NK-92 treated with Interleukin-12 subunit alpha and Interleukin-12 subunit beta, amount 100 ng/mL, for 24 hours (cell line): ENCODE measurements at regions not wholly inside any gene's neighbourhood (a gene's known extent, or its start where the extent isn't known, plus 50 kb on each side); places are given as distances from the start of the nearest gene placed in this dataset.

ENCODE experiments used
- DNase-seq: peaks from one replicate; lab custom pipeline; 2025; lab: John Stamatoyannopoulos, UW

GRCh38 chr13:106796280-106797047 lies 228.5 kb upstream of the ARGLU1 start:
- no peak for DNase-seq

DNA sequence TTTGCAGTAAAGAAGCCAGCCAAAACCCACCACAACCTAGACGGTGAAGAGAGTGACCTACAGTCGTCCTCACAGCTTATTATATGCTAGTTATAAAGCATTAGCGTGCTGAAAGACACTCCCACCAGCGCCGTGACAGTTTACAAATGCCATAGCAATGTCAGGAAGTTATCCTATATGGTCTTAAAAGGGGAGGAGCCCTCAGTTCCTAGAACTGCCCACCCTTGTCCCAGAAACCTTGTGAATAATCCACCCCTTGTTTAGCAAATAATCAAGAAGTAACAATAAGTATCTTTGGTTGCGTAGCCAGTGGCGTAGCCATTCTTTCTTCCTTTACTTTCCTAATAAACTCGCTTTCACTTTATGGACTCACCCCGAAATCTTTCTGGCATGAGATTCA lies 227.9 kb upstream of the ARGLU1 start:
- no peak for DNase-seq

- no peak for DNase-seq
These were observed 226.2 kb upstream of the ARGLU1 start for GRCh38 chr13:106794117-106794516.

DNA sequence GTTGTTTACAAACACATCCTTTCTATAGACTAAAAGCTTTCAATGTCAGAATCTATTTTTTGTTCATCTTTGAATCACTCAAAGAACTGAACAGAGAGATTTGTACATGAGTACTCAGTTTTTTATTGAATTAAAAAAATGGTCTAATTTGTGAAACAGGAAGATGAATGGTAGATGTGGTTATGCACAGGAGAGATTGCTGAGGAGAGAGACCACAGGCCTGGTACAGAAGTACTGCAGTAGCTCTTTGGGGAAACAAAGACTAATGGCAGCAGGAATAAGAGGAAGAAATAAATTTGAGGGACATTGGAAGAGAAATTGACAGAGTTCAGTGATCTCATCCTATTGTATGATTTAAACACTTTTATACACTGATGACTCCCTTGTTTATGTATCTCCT lies 222.0 kb upstream of the ARGLU1 start:
- DNase-seq, result no peak

DNA sequence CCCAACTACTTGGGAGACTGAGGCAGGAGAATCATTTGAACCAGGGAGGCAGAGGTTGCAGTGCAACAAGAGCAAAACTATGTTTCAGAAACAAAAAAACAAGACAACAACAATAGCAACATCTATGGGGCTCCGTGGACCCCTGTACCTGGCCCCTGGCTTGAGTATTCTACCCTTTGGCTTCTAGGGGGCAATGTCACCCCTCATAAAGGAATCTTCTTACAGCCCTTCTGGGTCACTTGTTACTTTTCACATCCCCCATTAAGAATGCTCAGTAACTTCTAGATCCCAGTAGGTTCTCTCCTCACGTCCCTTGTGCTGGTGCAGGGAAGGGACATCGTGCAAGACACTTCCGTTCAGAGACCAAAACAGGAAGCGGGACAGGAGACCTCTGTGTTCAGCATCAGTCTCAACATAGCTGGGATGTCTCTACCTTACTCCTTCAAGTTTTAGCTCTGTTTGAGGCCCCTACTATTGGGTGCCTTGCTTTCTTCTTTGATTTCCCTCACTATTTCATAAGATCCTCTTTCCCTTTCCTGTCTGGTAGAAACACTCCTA lies 218.1 kb upstream of the ARGLU1 start:
- no peak for DNase-seq

DNA sequence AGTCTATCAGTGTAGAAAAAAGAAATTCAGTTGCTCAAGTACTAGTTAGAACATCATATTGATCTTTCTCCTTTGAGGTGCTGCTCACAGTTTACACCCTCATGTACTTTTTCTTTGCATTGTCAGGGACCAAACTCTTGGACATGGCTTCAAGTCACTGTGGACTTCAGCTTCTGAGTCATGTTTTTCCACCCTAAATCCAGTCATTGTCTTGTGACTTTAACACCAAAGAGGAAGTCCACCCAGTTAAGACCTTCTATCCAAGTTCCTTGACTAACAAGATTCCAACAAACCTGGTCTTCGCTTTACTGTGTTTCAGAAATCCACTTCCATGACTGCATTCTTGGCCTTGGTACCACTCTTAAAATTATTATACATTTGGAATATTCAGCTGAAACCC lies 206.7 kb upstream of the ARGLU1 start:
- DNase-seq, result no peak

DNA sequence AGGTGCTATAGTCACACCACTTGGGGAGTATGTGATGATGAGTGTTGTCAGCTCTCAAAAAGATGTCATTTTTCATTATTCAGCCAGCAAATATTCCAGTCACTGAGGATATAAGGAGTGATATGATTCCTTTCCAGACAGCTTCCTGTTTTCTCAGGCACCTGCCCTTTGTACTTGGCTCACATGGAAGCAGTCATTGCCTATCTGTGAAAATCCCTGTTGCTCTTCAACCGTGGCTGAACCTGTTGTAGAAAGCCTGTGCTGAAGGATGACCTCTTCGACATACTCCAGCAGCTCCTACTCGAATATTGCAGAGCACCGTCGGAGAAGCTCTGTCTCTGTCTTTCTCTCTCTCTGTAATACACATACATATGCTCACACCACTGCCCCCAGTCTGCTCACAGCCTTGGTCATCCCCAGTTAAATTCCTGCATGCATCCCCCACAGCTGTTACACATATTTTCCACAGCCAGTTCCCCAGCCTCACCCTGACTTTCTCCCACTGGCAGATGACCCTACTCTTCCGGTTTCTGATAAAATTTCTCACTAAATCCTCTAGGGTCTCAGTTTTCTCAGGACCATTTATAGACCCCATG lies 204.2 kb upstream of the ARGLU1 start:
- no peak for DNase-seq

DNA sequence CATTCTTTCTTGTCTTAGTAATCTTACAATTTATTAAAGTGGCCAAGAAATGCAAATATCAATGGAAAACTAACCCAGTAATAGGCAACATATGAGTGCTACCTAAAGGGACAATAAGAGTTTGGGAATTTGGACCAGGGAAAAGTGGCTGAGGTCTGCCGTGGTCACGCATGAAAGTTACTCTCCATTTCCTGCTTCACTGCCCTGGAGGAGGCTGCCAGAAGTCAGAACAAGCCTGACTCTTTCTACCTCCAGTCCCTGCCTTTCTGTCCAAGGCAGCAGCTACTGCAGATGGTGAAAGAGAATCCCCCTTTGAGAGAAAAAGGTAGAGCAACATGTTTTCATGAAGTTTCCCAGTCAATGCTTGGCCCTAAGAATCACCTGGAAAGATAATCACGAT lies 201.1 kb upstream of the ARGLU1 start:
- no peak for DNase-seq

- DNase-seq, result no peak
These were observed 194.8 kb upstream of the ARGLU1 start for GRCh38 chr13:106762708-106763107.

DNA sequence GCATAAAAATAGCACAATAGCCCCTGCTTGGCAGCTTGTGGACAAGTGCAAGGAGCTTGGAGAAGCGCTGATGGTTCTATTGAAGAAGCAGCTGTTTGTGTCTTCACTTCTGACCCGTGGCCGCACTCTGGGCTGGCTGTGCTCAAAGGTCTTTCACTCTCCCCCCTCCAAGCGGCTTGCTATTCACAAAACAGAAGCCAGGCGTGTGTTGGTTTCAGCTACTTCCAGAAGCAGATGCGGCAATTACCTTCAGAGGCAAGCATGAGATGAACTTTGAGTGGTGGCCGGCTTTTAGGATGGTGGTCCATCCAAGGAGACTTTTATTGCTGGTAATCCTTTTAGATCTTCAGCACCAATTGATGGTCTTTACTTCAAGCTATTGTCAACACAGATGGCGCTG lies 188.5 kb upstream of the ARGLU1 start:
- no peak for DNase-seq

- DNase-seq, result no peak
These were observed 187.6 kb upstream of the ARGLU1 start for GRCh38 chr13:106755542-106755941.

DNA sequence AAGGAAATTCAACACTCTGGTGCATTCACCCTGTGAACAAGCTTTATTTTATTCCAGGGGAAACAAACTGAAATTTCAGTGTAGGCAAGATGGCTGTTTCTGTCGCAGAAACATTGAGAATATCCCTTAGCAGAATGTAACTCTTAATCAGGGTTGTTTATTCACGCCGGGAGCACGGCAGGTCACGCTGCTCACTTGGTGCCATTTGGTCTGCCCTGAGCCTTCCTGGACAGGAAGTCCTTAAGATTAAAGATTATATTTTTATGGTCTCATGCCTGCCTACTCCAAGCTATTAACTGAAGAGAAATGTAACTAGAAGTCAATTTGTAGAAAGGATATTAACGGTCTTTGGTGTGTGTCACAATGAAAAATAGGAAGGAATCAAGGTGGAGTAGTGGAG lies 185.3 kb upstream of the ARGLU1 start:
- DNase-seq, result no peak

GRCh38 chr13:106752584-106753170 lies 184.7 kb upstream of the ARGLU1 start:
- DNase-seq, result no peak

- no peak for DNase-seq
These were observed 180.8 kb upstream of the ARGLU1 start for GRCh38 chr13:106748785-106749184.

DNA sequence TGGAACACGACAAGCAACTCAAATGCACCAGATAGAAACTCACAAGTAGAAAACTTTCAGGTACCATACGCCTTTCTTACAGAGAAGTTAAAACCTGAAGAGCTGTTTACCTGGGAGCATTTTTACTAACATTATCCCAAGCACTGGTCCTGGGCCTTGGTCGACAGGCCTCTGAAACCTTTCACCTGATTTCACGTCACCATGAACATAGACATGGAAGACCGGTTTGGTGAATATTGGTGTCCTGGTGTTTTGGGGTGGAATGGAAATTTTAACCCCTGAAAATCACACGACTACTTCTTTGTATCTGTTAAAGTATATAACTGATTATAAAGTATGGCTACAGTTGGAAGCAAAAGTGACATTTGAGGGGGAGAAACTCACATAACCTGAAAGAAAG lies 176.6 kb upstream of the ARGLU1 start:
- DNase-seq, result no peak

DNA sequence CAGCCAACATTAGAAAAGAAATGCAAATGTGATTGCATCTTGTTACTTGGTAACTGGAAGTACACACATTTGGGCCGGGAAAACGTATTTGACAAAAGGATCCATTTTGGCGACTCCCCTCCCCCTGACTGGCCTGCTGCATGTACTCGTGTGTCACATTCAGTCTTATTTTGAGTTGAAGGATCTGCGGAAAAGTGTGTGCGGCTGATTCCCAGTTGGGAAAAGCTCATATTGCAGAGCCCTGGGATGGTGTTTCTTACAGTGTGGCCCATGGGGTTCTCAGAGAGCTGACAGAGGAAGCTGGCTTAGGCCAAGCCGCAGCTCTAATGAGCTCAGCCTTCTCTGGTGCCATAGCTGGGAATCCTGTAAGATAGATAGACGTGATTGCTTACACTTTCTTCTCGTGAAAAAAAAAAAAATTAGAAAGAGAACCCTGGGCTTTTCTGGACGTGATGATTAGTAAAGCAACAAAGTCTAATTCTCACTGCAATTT lies 170.3 kb upstream of the ARGLU1 start:
- DNase-seq, result no peak

DNA sequence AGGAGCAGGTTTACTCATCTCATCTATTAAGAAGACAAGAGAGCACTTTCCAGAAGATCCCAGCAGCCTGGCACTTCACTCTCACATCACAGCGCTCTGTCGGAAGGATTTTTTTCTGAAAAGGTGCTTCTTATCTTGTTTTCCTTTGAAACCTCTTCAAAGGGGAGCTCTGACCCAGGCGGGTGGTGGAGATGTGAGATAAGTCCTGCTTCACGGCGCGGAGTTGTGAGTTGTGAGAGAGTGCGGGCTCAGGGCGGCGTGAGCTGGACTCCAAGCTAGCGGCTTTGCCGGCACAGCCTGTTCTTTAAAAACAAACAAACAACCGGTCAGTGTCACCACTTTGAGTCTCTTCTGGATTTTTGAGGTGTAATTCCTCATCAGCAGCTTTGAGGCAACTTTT lies 169.0 kb upstream of the ARGLU1 start:
- DNase-seq, result no peak

DNA sequence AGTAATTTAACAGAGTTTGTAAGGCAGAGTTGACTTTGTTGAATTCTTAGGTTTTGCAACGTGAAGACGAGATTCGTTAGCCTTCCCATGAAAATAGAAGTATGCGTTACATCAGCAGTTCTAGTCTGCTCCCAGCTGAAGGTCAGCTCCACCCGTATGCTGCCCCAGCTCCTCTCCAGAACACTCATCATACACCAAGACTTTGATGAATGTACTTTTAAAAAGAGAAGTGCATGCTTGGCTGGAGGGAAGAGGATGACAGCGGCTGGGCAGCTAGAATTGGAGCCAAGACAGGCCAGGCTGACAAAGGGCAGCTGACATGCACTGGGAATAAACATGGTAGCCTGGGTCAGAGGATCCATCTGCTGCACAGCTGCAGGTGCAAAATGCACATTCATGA lies 166.3 kb upstream of the ARGLU1 start:
- no peak for DNase-seq

DNA sequence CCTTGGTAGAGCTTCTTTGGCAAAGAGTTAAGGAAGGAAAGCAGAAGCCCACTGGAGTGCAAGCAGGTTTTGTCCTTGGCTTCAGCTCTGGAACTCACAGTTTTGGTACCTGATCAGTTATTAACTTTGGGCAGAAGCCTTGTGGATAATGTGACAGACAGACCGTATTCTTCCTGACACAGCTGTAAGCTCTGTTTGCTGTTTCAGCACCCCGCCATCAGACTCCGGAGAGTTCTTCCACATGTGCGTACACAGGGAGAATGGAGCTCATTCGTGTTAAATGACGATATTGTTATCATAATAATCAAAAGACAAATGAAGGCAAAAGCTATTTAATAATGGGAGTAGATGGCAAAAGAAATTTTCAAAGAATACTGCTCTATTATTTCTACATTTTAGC lies 155.1 kb upstream of the ARGLU1 start:
- no peak for DNase-seq

DNA sequence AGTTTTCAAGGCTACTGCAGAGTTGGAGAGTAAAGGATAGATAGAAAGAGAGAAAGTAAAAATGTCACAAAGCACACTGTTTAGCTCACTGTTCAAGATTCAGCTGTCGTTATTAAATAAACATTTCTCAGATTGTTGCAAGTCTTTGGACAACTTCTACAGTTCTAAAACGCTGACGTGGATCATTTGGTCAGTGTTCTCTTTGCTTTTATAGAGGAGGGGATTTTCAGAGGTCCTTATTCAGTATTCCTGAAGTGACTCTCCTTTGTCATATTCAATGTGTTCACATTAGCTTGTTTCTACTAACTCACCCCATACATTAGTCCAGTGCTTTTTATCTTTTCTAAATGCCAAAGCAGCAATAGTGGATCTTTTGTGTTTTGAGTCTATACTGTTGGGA lies 154.7 kb upstream of the ARGLU1 start:
- no peak for DNase-seq

GRCh38 chr13:106721599-106721998 lies 153.7 kb upstream of the ARGLU1 start:
- DNase-seq, result no peak

DNA sequence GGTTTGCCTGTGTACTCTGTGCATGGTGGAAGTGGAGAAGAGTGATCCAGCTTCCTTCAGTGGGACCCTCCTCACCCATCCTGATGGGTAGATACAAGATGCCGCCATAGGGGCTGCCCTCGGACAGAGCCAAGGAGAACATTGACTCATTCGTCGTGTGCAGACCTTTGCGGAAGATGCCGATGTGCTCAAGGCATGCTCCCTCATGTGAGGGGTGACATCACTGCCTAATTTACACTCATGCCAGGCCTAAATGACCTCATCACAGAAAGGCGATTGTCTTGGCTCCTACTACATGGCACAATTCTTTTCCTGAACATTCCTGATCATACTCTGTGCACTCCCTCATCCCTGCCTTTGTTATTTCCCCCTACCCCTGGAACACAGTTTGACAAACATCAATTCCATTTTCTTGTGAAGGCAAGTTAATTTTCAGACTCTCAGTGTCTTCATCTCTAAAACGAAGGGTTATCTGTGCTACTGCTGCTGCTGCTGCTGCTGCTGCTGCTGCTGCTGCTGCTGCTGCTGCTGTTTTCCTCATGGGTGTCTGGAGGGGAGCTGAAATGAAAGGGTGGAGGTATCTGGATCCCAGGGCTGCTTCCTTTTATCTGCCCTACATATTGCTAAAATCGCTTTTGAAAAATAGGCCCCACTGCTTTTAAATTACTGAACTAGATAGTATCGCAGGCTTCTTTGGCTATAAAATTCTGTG lies 146.5 kb upstream of the ARGLU1 start:
- DNase-seq, result no peak

- DNase-seq, result no peak
These were observed 144.4 kb upstream of the ARGLU1 start for GRCh38 chr13:106712381-106712780.
